ENCODE measurements at regions not wholly inside any gene's neighbourhood (a gene's known extent, or its start where the extent isn't known, plus 50 kb on each side); places are given as distances from the start of the nearest gene placed in this dataset.

DNA sequence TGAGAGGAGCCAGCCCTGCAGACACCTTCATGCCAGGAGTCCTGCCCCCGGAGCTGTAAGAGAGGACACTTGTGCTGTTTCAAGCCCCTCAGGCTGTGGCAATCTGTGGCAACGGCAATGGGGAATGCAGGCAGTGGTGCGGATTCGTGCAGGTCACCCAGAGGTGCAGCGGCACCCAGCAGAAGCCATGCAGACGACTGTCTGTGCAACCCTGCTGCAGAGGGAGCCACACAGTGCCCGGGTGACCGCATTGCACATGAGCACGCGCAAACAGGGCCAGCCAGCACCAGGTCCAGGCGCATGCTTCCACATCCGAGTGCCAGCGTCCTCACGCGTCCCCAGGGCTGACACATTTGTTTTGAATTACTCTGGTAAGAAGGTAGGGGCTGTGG is 84.8 kb upstream of the GPC1 start:
- DNase-seq (ENCODE audit: extremely low spot score, insufficient read length, low read depth) (no peak), FAIRE-seq (no peak)

DNA sequence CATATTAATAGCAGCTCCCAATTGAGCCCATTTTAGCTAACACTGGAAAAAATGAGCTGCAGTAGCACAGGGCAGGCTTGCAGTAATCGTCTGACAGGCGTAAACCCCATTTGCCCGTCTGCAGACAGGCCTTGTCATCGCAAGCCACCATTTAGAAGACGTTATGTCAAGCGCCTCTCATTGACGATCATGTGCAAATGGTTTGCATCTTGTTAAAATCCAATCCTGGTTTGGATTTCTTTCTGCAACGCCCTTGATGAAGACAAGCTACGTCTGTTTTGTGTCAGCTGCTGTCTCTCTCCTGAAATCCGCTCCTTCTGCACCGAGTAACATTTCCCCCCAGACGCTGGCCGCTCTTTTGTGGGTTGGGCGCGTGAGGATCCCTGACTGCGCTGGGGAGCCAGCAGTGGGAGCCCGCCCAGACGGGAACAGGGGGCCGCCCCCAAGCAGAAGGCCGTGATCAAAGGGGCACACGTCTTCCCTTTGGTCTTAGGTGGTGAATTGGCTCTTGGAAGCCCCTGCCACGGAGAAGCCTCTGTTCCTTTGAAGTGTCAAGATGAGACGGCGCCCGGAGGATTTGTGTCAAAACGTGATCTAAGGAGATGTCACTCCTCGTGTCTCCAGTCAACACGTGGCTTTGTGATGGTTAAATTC is 84.2 kb upstream of the GPC1 start:
- no peak for FAIRE-seq
- no peak for DNase-seq (ENCODE audit: extremely low spot score, insufficient read length, low read depth)

DNA sequence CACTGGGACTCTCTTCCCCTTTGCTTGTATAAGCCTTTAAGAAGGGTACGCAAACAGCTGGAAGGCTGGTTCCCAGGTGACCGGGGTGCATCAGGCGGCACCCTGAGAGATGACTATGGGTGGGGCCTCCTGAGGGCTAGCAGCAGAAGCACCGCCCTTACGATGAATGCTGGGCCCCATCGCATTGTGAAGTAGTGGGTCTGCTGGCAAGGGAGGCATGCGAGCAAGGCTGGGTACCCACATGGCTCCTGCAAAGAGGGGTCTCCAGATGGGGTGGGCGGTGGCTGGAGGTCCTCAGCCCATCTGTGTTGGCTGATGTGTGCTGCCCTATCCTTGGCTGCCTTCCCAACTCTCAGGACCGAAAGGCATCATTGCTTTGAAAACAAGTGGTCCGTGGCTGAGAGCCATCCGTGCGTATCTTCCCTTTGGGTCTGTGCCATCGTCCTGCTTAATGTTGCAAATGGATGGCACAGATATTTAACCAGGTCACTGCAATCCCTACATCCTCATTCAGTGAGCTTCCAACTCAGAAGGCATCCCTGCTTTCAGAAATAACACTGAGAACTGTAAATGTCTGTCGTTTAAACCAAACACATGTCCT is 83.5 kb upstream of the GPC1 start:
- DNase-seq (ENCODE audit: extremely low spot score, insufficient read length, low read depth) (no peak), FAIRE-seq (no peak)

DNA sequence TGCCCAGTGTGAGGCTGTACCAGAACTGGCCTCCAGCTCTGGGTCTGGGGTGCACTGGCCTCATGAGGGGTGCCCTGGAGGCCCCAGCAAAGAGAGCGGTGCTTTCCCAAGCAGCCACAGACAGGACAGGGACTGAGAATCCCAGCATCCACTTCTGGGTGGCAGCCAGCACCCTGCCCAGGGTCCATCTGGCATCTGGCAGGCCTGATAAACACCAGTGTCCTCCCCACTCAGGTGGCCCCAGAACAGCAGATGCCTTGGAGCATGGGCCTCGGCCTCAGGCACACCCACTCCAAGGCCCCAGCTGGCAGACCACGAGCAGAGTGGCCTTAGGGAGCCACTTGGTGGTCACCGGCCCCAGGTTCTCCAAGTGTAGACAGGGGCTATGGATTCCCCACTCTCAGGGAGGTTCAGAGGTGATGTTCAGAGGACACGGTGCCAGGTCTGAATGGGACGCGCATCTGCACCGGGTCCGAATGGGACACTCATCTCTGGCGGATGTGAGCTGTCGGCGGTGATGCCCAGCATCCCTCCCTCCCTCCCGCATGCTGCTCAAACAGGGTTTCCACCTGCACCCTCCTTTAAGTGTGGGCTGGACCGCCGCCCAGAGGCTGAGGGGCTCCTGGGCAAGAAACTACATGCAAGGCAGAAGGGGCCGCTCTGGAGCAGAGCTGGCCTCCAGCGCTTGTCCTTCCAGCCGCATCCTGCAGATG is 82.2 kb upstream of the GPC1 start:
- FAIRE-seq (no peak), DNase-seq (ENCODE audit: extremely low spot score, insufficient read length, low read depth) (no peak)

DNA sequence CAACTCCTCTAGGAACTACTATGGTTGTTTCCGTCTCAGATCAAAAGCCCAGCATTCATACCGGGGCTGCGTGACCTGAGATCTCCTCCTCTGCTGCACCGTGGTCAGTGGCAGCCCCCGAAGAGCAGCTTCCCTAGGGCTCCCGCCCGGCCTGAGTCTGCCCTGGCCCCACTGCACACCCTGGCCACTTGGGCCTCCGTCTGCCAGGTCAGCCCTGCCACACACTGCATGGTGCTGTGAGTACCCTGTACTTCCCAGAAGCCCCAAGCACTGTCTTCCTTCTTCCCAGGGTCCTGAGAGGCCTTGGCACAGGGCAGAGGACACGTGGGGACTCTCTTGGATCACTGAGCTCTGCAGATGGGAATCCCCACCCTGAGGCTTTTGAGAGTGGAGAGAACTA is 81.5 kb upstream of the GPC1 start:
- DNase-seq (ENCODE audit: extremely low spot score, insufficient read length, low read depth) = no peak
- no peak for FAIRE-seq

DNA sequence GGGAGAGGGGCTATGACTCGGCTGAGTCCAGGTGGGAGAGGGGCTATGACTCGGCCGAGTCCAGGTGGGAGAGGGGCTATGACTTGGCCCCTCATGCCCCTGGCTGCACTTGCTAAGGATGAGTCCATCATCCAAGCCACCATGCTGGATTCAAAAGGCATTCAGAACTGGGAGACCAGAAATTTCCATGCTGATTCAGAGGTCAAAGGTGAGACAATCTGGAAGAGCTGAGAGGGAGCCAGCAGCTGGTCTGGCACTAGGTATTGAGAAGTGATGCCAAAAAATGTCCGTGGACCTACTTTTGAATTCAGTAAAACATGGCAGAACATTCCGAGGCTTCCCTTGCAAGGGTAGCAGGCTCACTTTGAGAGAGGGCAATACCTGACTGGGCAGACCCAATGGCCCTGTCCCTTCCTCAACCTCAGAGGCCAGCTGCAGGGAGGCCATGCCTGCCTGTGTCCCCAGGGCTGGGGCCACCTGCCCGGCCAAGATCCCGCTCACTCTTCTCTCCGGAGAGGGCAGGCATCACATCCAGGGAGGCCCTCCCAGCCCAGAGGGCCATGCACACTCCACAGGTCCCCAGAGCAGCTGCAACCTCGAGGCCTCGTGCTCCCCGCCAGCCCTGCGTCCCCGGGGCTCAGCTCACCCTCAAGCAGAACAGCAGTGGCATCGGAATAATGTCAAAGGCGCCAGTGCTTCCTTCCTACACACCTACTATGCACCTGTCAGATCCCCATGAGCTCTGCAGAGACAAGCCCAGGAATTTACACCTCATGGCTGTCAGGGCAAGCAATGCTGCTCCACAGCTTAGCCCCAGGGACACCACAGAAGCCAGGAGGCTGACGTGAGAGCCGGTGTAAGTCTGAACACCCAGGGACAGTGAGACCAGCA is 80.2 kb upstream of the GPC1 start:
- FAIRE-seq (no peak), DNase-seq (ENCODE audit: extremely low spot score, insufficient read length, low read depth) (no peak)

DNA sequence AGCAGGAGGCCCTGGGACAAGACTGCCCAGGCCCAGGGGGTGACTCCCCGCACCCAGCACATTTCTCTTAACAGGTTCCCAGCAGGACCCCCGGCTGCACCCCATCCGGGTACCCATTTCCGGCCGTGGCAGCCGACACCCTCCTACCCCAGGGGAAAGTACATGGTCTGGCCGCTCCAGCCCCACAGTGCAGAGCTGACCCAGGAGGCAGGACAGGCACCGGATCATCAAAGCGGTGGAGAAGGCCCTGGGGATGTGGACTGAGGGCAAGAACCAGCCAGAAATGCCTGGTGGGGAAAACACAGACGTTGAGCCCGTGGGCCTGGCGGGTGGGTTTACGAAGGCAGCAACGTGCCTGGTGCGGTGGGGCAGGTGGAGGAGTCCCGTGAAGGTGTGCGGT is 79.5 kb upstream of the GPC1 start:
- no peak for FAIRE-seq
- no peak for DNase-seq (ENCODE audit: extremely low spot score, insufficient read length, low read depth)

DNA sequence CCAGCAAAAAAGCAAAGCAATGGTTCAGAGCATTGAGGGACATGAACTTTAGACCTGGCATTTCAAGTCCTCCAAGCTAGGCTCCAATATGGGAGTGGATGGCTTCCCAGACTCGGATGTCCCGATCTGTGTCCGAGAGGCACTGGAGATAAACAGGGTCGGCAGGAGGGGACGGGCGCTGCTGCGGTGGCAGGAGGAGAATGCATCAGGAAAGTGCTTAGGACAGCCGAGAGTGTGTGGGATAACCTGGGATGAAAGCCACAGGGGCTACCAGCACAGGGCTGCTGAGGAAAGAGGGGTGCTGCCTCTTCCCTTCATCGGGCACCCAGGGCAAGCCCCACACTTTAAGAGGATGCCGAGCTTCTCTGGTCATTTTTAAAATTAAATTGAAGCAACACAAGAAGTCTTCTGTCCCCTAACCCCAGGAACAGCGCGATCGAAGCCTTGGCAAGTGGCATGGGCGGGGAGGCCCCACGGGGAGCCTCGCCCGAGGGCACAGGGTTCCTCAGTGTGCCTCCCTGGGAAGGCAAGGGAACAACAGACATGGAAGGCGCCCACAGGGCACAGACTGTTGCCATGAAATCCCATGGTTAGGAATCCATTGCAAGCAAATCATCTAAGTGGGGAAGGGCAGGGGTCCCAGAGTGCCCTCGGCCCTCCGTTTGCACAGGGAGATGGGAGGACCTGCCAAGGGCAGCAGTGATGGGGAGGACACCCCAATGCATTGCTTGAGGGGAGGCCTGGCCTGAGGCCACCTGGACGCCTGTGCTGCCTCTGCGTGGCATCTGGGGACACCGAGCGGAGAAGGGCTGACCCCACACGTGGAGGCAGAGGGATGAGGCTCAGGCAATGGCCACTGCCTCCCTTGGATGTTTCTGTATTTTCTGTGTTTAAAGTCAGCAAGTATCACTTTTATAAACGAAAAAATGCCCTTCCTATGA is 78.5 kb upstream of the GPC1 start:
- DNase-seq (ENCODE audit: extremely low spot score, insufficient read length, low read depth) (no peak), FAIRE-seq (no peak)

DNA sequence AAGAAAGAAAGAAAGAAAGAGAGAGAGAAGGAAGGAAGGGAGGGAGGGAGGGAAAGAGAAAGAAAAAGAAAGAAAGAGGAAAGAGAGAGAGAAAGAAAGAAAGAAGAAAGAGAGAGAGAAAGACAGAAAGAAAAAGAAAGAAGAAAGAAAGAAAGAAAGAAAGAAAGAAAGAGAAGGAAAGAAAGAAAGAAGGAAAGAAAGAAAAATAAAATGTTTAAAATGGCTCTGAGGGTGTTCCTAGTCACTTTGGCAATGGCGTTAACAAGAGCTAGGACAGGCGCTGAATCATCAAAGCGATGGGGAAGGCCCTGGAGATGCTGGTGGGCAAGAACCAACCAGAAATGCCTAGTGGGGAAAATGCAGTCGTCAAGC is 77.8 kb upstream of the GPC1 start:
- DNase-seq (ENCODE audit: extremely low spot score, insufficient read length, low read depth) (no peak), FAIRE-seq (no peak)

DNA sequence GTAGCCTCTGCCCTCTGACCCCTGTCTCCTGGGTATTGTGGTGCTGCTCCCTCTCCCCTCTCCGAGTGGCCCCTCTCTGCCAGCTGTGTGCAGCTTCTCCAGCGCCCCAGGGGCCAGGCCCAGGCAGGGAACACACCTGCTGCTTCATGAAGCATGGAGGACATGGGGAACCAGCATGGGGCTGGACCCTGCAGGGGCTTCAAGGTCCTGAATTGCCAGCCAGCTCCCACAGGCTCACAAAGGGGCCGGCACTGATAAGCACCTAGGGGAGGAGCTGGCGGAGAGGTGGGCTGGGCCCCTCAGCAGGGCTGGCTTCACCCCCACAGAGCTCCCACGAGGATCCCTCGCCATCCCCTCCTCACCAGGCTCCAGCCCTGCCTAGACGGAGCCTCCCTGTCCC is 77.4 kb upstream of the GPC1 start:
- no peak for DNase-seq (ENCODE audit: extremely low spot score, insufficient read length, low read depth)
- FAIRE-seq = no peak

DNA sequence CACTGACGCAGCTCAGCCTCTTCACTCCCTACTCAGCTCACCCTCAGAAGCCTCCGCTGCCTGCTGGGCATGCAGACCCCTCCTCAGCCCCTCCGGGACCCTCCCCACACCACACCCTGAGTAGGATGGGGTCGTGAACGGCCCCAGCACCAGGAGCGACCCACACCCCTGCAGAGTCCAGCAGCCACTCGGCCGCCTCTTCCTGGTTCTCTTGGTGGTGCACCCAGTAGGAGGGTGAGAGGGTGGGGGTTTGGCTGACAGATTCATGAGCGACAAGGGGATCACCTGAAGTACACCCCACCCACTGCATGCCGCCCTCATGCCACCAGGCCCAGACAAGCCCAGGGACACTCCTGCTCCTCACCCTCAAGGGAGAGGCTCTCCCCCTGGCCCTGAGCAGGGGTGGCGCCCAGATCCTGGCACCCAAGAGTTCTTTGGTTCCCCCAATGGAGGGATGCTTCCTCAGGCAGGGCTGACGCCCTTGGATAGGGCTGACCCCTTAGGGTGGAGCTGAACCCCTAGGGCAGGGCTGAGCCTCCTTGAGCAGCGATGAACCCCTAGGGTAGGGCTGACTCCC is 76.6 kb upstream of the GPC1 start:
- DNase-seq (ENCODE audit: extremely low spot score, insufficient read length, low read depth) (no peak), FAIRE-seq (no peak)

DNA sequence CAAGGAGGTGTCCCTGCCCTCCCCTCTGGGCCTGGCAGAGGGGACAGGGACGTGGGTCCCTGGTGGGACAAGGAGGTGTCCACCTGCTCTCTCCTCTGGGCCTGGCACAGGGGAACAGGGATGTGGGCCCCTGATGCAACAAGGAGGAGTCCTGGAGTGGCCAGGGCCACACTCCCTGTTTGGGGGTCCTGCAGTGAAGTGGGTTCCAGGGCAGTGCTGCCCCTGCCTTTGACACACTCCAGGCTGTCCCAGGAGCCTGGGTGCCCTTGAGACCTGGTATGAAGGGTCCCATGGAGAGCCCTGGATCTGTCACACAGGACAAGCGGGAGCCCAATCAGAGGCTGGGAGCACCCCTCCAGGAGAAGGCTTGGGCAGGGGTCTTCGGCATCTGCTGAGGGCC is 75.8 kb upstream of the GPC1 start:
- no peak for FAIRE-seq
- no peak for DNase-seq (ENCODE audit: extremely low spot score, insufficient read length, low read depth)

DNA sequence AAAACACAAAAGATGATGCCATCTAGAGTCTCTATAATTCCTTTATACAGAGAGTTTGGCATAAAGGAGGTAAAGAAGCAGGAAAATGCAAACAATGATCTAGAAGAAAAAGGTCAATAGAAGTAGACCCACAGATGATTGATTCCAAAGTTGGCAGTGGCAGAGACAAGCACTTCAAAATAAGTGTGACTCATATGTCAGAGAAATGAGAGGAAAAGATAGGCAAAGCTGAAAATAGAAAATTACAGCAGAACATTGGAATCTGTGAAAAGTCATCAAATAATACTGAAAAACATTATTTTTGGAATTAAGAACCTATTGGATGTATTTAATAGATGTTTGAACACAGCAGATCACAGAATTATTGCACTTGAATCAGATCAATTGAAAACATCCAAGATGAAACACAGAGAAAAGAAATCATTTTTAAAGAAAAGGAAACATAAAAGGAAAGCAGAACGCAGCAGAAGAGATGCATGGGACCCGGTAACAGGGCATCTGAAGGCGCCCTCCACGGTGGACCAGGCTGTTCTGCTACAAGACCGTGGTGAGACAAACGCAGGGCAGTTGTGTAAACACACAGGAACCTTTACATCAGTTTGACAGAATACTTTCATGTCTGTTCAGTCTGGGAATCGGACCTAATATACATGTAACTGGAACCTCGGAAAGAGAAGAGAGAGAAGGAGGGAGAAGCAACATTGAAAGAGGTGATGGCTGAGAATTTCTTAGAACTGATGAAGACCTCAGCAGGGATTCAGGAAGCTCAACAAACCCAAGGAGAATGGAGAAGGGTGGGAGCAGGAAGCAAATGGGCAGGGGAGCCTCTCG is 74.6 kb upstream of the GPC1 start:
- DNase-seq (ENCODE audit: extremely low spot score, insufficient read length, low read depth) = no peak
- FAIRE-seq = no peak

DNA sequence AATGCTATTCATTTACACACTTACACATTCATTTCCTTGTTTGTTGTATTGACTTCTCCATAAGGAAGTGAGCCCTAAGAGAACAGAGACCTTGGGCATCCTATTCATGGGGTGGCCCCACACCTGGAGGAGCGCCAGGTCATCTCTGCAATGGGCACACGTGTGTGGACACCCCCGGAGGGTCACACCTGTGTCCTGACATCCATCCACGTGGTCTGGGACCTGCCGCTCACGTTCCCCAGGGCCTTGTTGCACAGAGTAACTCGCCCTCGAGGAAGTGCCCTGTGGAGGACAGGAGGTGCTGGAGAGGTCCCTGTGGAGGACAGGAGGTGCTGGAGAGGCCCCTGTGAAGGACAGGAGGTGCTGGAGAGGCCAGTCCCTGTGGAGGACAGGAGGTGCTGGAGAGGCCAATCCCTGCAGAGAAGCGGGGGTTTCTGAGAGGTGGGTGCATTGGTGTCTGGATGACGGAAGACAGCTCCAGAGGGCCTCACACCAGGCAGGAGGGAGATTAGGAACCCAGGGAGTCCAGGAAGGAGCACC is 73.2 kb upstream of the GPC1 start:
- no peak for FAIRE-seq

DNA sequence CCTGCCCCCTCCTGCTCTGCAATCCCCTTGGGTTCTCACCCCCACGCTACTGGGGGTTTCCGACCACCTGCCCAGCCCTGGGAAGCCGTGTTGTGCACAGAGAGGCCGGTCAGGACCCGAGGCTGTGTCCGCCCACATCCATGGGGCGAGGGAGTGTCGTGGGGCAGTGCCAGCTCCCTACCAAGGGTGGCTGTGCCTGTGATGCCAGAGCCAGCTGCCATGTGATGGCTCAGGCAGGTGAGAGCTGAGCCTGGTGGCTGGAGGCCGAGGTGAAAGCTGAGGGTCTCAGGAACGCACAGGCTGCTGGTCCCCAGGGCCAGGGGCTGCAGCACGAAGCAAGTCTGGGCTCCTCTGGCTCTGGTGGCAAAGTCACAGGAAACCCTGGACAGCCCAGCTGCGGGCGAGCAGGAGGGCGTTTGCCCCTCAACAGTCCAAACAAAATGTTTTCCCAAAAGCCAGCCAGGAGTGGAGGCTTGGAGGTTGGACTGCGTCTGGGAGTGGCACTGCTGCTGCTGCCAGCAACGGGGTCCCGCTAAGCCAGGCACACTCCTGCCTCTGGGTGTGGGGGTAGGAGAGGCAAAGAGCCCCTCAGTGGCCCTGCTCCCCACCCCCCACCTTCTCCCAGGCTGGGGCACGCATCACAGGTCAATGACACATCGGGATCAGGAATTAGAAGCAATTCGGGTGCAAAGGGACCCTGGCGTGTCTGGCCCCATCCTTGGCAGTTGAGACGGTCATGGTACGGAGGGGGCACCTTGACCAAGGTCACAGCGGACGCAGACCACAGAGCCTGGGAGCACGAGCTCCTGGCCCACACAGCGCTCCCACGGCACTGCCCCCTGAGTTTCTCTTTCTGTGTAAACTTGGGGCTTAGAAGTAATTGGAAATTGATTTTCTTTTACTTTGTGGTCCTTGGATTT is 72.4 kb upstream of the GPC1 start:
- FAIRE-seq (no peak), DNase-seq (ENCODE audit: extremely low spot score, insufficient read length, low read depth) (no peak)

More for the DNA sequence above, 73.2 kb upstream of the GPC1 start:
- no peak for DNase-seq (ENCODE audit: extremely low spot score, insufficient read length, low read depth)

DNA sequence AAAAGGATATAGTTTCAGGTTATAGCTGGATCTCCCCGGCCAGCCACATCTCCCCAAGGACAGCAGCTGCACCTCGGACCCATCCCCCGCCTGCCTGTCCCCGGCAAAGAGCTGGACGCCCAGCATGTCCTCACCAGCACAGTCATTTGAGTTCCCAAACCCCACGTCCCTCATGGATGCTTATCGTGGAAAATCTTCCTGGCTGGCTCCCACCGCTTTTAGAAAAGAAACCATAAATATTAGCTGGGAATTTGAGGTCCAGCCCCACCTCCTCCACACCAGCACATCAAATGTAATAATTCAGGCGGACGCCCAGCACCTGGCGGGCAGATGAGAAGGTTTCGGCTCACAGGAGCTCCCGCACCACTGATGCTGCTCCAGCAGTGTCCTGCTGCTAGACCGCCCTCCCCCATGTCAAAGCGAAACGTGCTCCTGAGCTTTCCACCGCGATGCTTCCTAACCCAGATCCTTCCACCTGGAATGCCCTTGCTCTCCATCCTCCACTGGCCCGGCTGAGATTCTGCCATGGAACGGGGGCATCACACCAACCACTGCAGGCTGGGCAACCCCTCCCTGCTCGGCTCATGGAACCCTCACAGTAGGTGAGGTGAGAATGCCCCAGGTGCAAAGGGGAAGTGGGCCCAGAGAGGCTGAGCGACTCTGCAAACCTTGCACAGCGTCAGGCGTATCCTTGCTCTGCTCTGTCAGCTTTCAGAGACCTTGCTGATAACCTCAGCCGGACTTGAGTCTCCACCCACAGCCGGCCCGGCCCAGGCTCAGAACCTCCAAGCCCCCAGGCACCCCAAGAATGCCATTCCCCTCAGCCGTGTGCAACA is 71.5 kb upstream of the GPC1 start:
- FAIRE-seq = no peak

More for the DNA sequence above, 71.5 kb upstream of the GPC1 start:
- no peak for DNase-seq (ENCODE audit: extremely low spot score, insufficient read length, low read depth)
